GM12872 (cell line): ENCODE measurements at regions not wholly inside any gene's neighbourhood (a gene's known extent, or its start where the extent isn't known, plus 50 kb on each side); places are given as distances from the start of the nearest gene placed in this dataset.

Source experiments
- TF ChIP-seq, protein P1 (sequence below): IDR thresholded peaks from 3 replicates; pipeline ENCODE4 v1.5.1; 2011; ENCODE audit warnings: low read depth, mild to moderate bottlenecking, low read length, moderate library complexity; ENCODE audit not compliant: insufficient read depth

GRCh38 chr3:104412608-104413580, 953.8 kb upstream of the ALCAM start:
- TF ChIP-seq, protein P1, sequence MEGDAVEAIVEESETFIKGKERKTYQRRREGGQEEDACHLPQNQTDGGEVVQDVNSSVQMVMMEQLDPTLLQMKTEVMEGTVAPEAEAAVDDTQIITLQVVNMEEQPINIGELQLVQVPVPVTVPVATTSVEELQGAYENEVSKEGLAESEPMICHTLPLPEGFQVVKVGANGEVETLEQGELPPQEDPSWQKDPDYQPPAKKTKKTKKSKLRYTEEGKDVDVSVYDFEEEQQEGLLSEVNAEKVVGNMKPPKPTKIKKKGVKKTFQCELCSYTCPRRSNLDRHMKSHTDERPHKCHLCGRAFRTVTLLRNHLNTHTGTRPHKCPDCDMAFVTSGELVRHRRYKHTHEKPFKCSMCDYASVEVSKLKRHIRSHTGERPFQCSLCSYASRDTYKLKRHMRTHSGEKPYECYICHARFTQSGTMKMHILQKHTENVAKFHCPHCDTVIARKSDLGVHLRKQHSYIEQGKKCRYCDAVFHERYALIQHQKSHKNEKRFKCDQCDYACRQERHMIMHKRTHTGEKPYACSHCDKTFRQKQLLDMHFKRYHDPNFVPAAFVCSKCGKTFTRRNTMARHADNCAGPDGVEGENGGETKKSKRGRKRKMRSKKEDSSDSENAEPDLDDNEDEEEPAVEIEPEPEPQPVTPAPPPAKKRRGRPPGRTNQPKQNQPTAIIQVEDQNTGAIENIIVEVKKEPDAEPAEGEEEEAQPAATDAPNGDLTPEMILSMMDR = no peak

DNA sequence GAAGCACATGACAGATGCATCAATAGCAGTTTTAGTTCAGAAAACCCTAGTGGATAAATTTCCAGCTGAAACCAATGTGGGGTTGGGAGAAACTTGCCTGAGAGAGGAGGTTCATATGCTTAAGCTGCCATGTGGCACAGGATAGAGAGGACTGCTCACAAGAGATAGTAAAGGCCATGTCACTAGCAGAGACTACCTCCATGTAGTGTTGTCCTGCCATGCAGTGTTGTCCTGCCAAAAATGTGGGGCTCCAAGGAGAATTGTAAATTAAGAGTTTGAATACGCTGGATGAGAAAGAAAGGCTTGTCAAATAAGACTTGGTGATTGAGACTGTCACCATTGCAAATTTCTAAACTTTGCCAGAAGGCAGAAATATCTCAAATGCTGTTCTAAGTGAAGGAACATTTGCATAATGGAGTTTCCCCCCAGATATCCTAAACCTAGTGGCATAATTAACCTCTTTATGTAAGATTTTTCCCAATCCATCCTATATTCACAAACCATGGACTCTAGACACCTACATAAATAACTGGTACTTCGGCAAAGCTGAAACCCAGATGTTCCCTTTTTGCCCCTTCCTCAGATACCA, 938.3 kb upstream of the ALCAM start:
- TF ChIP-seq, protein P1 = no peak

DNA sequence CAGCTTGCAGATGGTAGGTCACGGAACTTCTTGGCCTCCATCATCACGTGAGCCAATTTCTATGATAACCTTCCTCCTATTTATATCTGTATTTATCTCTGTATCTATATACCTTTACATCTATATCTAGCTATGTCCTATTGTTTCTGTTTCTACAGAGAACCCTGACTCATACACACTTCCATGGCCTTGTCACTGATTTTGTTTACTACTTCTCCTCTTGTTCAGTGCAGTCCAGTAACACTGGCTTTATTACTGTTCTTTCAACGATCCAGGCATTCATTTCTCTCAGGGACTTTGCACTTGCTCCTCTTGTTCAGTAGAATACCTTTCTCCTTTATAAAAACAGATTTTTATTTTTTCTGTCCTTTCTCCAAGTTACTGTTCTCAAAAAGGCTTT, 937.0 kb upstream of the ALCAM start:
- TF ChIP-seq, protein P1 = no peak

DNA sequence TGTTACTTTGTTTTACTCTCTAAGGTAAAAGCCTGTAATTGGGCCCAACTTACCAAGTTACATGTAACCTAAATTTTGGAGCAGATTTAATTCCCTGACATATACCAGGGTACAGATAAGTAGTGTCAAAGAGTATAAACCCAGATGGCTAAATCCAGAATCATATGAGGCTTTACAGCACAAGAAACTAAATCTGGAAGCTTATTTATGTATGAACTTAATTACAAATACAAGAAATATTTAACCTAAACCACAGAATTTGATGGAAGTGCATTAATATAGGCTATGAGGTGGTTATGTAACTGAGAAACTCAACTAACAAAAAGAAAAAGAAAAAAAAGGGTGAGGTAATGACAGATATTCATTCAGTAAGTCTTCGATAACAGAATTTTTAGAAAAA, 930.2 kb upstream of the ALCAM start:
- TF ChIP-seq, protein P1 = no peak

GRCh38 chr3:104437131-104437750, 929.5 kb upstream of the ALCAM start:
- TF ChIP-seq, protein P1 = no peak

DNA sequence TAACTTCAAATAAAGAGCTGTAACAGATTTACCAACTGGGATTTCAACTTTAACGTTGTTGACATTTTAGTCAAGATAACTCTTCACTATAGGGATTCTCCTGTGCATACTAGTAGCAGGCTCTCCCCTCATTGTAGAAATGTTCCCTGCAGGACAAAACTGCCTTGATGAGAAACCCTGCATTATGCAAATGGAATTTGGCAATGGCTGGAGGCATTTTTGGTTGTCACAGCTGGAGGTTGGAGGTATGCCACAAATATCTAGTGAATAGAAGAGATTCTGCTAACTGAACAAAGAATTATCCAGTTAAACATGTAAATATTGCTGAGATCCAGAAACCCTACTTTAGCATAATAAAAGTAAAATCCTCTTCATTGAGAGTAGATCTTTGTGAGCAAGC, 928.8 kb upstream of the ALCAM start:
- TF ChIP-seq, protein P1 = no peak

DNA sequence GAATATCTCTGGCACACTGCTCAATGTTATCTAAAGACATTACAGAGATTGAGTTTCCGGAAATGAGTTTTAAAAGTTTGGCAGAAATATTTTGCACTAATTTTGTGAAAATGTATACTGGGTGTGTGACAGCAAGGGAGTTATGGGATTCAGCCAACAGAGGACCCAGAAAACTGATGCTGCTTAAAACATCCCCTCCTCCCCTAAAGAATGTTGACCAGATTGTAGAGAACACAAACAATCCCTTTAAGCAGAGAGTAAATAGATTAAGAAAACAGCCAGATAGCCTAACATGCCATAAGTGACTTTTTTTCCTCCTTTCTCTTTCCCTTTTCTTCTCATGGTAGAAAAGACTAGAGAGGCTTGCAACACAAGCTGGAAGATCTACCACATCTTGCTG, 928.0 kb upstream of the ALCAM start:
- TF ChIP-seq, protein P1 = no peak
